H9 (cell line): ENCODE measurements at regions not wholly inside any gene's neighbourhood (a gene's known extent, or its start where the extent isn't known, plus 50 kb on each side); places are given as distances from the start of the nearest gene placed in this dataset.

Source experiments
- DNase-seq: peaks from one replicate; pipeline ENCODE4 v3.0.0-alpha.2; 2017
- H2AFZ ChIP-seq: one replicate; pipeline ENCODE4 v1.6.1; 2013; ENCODE audit warnings: mild to moderate bottlenecking, low read length, control low read depth, moderate library complexity
- H2AK5ac ChIP-seq: 2 replicates; pipeline ENCODE4 v1.6.1; 2013; ENCODE audit warnings: low read length, control low read depth, mixed read lengths; ENCODE audit not compliant: insufficient read length
- H2BK120ac ChIP-seq: one replicate; pipeline ENCODE4 v1.6.1; 2013; ENCODE audit warnings: low read depth, mild to moderate bottlenecking, low read length, control low read depth, inconsistent platforms; ENCODE audit not compliant: poor library complexity, severe bottlenecking
- H2BK12ac ChIP-seq: 2 replicates; pipeline ENCODE4 v1.6.1; 2013; ENCODE audit warnings: low read length, control low read depth, mixed read lengths, low read depth; ENCODE audit not compliant: insufficient read length
- H2BK15ac ChIP-seq: 2 replicates; pipeline ENCODE4 v1.6.1; 2013; ENCODE audit warnings: low read depth, low read length, control low read depth
- H2BK20ac ChIP-seq: one replicate; pipeline ENCODE4 v1.6.1; 2013; ENCODE audit warnings: low read depth, mild to moderate bottlenecking, low read length, control low read depth, inconsistent platforms; ENCODE audit not compliant: poor library complexity, severe bottlenecking
- H2BK5ac ChIP-seq: 2 replicates; pipeline ENCODE4 v1.6.1; 2013; ENCODE audit warnings: low read length, control low read depth, mixed read lengths; ENCODE audit not compliant: insufficient read length
- H3K14ac ChIP-seq: 2 replicates; pipeline ENCODE4 v1.6.1; 2013; ENCODE audit warnings: low read length, control low read depth; ENCODE audit not compliant: insufficient read depth
- H3K18ac ChIP-seq: 2 replicates; pipeline ENCODE4 v1.6.1; 2013; ENCODE audit warnings: low read depth, mild to moderate bottlenecking, mixed read lengths, low read length, control low read depth; ENCODE audit not compliant: insufficient read length
- H3K23ac ChIP-seq: 2 replicates; pipeline ENCODE4 v1.6.1; 2013; ENCODE audit warnings: low read length, control low read depth, mixed read lengths, low read depth; ENCODE audit not compliant: insufficient read length
- H3K23me2 ChIP-seq: 2 replicates; pipeline ENCODE4 v1.6.1; 2013; ENCODE audit warnings: low read depth, mild to moderate bottlenecking, mixed read lengths, low read length, control low read depth; ENCODE audit not compliant: insufficient read length, poor library complexity, severe bottlenecking
- H3K27ac ChIP-seq: 2 replicates; pipeline ENCODE4 v1.5.1; 2013; ENCODE audit warnings: low read length, control low read depth, mixed read lengths, low read depth; ENCODE audit not compliant: insufficient read length
- H3K27me3 ChIP-seq: 2 replicates; pipeline ENCODE4 v1.6.1; 2013; ENCODE audit warnings: low read length, control low read depth, inconsistent platforms; ENCODE audit not compliant: insufficient read depth
- H3K4ac ChIP-seq: 2 replicates; pipeline ENCODE4 v1.6.1; 2013; ENCODE audit warnings: low read depth, mild to moderate bottlenecking, control low read depth, inconsistent platforms, low read length, moderate library complexity
- H3K4me1 ChIP-seq: 2 replicates; pipeline ENCODE4 v1.6.1; 2013; ENCODE audit warnings: low read length, control low read depth, inconsistent platforms; ENCODE audit not compliant: insufficient read depth
- H3K4me2 ChIP-seq: 2 replicates; pipeline ENCODE4 v1.6.1; 2013; ENCODE audit warnings: low read length, control low read depth, mixed read lengths; ENCODE audit not compliant: insufficient read length, insufficient read depth
- H3K56ac ChIP-seq: 2 replicates; pipeline ENCODE4 v1.6.1; 2013; ENCODE audit warnings: low read depth, mild to moderate bottlenecking, mixed read lengths, low read length, control low read depth; ENCODE audit not compliant: insufficient read length
- H3K79me1 ChIP-seq: 2 replicates; pipeline ENCODE4 v1.6.1; 2013; ENCODE audit warnings: low read depth, mild to moderate bottlenecking, moderate library complexity, low read length, control low read depth, inconsistent platforms; ENCODE audit not compliant: insufficient read depth, poor library complexity, severe bottlenecking
- H3K79me2 ChIP-seq: 2 replicates; pipeline ENCODE4 v1.6.1; 2013; ENCODE audit warnings: low read length, control low read depth, inconsistent platforms; ENCODE audit not compliant: insufficient read depth
- H3K9ac ChIP-seq: 2 replicates; pipeline ENCODE4 v1.6.1; 2013; ENCODE audit warnings: low read length, control low read depth, mixed read lengths; ENCODE audit not compliant: insufficient read length; ENCODE audit errors: extremely low read depth
- H3K9me3 ChIP-seq: one replicate; pipeline ENCODE4 v1.6.1; 2013; ENCODE audit warnings: low read depth, low read length, inconsistent platforms; ENCODE audit not compliant: control insufficient read depth
- H3T11ph ChIP-seq: one replicate; pipeline ENCODE4 v1.6.1; 2013; ENCODE audit warnings: mild to moderate bottlenecking, low read length, control low read depth, inconsistent platforms
- H4K20me1 ChIP-seq: one replicate; pipeline ENCODE4 v1.6.1; 2013; ENCODE audit not compliant: control insufficient read depth, insufficient read length, insufficient read depth
- H4K5ac ChIP-seq: 2 replicates; pipeline ENCODE4 v1.6.1; 2013; ENCODE audit warnings: low read depth, mild to moderate bottlenecking, mixed read lengths, low read length, control low read depth; ENCODE audit not compliant: insufficient read length
- H4K8ac ChIP-seq: replicated peaks from 2 replicates; pipeline ENCODE4 v1.6.1; 2013; ENCODE audit warnings: low read length, control low read depth, mixed read lengths, low read depth; ENCODE audit not compliant: insufficient read length
- H4K91ac ChIP-seq: 2 replicates; pipeline ENCODE4 v1.6.1; 2013; ENCODE audit warnings: low read depth, mild to moderate bottlenecking, moderate library complexity, mixed read lengths, low read length, control low read depth; ENCODE audit not compliant: insufficient read length
- H3K27ac Mint-ChIP-seq, 3 experiments: 2 replicates in 2 of 3; 3 replicates in 1 of 3; pipeline ENCODE4 v1.8.0; 2020 to 2021; ENCODE audit warnings: mixed read lengths in 3 of 3, mild to moderate bottlenecking in 1 of 3, moderate library complexity in 1 of 3
- H3K27me3 Mint-ChIP-seq: 2 replicates; pipeline ENCODE4 v1.8.0; 2021; ENCODE audit warnings: low read depth, mild to moderate bottlenecking, moderate library complexity, mixed read lengths
- H3K36me3 Mint-ChIP-seq, 3 experiments: 2 replicates in 2 of 3; 3 replicates in 1 of 3; pipeline ENCODE4 v1.8.0; 2020 to 2021; ENCODE audit warnings: low read depth in 3 of 3, mixed read lengths in 3 of 3; ENCODE audit not compliant: insufficient read depth in 1 of 3
- H3K4me1 Mint-ChIP-seq, 2 experiments: 2 replicates each; pipeline ENCODE4 v1.8.0; 2020; ENCODE audit warnings: mixed read lengths in 2 of 2
- H3K4me3 Mint-ChIP-seq, 2 experiments: 2 replicates in 1 of 2; 3 replicates in 1 of 2; pipeline ENCODE4 v1.8.0; 2020 to 2021; ENCODE audit warnings: mild to moderate bottlenecking in 2 of 2, mixed read lengths in 2 of 2, moderate library complexity in 1 of 2
- H3K9me3 Mint-ChIP-seq, 2 experiments: 2 replicates in 1 of 2; 3 replicates in 1 of 2; pipeline ENCODE4 v1.8.0; 2020; ENCODE audit warnings: mild to moderate bottlenecking in 2 of 2, mixed read lengths in 2 of 2, moderate library complexity in 1 of 2
- CTCF ChIP-seq: fragments of 200-600 bp; sonication (generic); conservative IDR thresholded peaks from 3 replicates; pipeline ENCODE4 v1.8.0; 2021; ENCODE audit warnings: antibody characterized with exemption, mild to moderate bottlenecking
- WGBS: extraction: QIAGEN DNeasy Blood & Tissue Kit; methylation state at CpG from one replicate; pipeline ENCODE4 v1.1.7; 2013; ENCODE audit warnings: missing lambda C conversion rate, low lambda C conversion rate, mixed read lengths; ENCODE audit not compliant: insufficient read length; ENCODE audit errors: extremely low coverage; 5-methylcytosine and 5-hydroxymethylcytosine counted together

DNA sequence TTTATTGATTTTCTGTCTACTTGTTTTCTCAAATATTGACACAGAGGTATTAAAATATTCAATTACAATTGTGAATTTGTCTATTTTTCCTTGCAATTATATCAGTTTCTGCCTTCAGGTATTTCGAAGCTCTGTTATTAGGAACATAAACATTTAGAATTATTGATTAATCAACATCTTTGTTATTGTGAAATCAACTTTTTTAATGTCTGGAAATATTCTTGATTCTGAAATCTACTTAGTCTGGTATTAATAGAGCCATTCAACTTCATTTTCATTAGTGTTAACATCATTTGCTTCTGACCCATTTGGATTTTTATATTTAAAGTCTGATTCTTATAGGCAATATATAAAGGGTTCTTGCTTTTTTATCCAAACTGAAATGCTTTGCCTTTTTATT, 69.8 kb upstream of the CALN1 start:
- Mint-ChIP-seq H3K4me1 (peaks cover 3 to 7% of the 10 kb centered on the region in 2 experiments; a peak in 3 of 4 replicates), H3K36me3 (no peaks in the 10 kb centered on the region), H3K27ac (no peak overlapping the region), H3K9me3 (peaks cover 0 to 6% of the 10 kb centered on the region in 2 experiments; a peak in 4 of 5 replicates), H3K27me3 (no peaks in the 10 kb centered on the region), H3K4me3 (no peak overlapping the region)
- Histone ChIP-seq H3K27me3 (no peaks in the 10 kb centered on the region), H3K79me1 (no peaks in the 10 kb centered on the region), H2BK15ac (no peak overlapping the region), H3K18ac (no peak overlapping the region), H3K9ac (no peak overlapping the region), H3K23me2 (no peaks in the 10 kb centered on the region), H4K91ac (no peak overlapping the region), H3K56ac (no peak overlapping the region), H3K4ac (no peak overlapping the region), H2BK20ac (no peak overlapping the region), H3K79me2 (no peaks in the 10 kb centered on the region), H3K23ac (no peak overlapping the region), H2BK5ac (no peak overlapping the region), H3K4me1 (no peaks in the 10 kb centered on the region), H3K9me3 (no peaks in the 10 kb centered on the region), H2AK5ac (no peak overlapping the region), H2BK120ac (no peak overlapping the region), H3T11ph (no peak overlapping the region), H2AFZ (no peak overlapping the region), H3K14ac (no peak overlapping the region), H2BK12ac (no peak overlapping the region), H4K20me1 (no peaks in the 10 kb centered on the region), H4K5ac (no peak overlapping the region), H4K8ac (no peak overlapping the region), H3K4me2 (no peak overlapping the region), H3K27ac (no peak overlapping the region)
- WGBS, result no CpG with 5 or more reads among the region's 1 CpG
- DNase-seq, result no peak
- no peak for TF ChIP-seq CTCF
